Breast epithelium (tissue), 3 donors: ENCODE measurements at regions not wholly inside any gene's neighbourhood (a gene's known extent, or its start where the extent isn't known, plus 50 kb on each side); places are given as distances from the start of the nearest gene placed in this dataset.

Experiments
- CTCF ChIP-seq, 3 donors: fragments of 450-650 bp; IDR thresholded peaks; one replicate each; pipeline ENCODE4 v1.5.1; 2016 to 2017; ENCODE audit warnings: antibody characterized with exemption in 3 of 3, mild to moderate bottlenecking in 3 of 3, moderate library complexity in 3 of 3
- POLR2A ChIP-seq: fragments of 450-650 bp; IDR thresholded peaks from one replicate; pipeline ENCODE4 v1.6.1; 2016; ENCODE audit warnings: antibody characterized with exemption, mild to moderate bottlenecking, moderate library complexity
- POLR2AphosphoS5 ChIP-seq, 3 donors: sonication (generic); formaldehyde crosslinking; IDR thresholded peaks; one replicate each; pipeline ENCODE4 v1.6.1; 2017; ENCODE audit warnings: antibody characterized with exemption in 3 of 3

- no peak for TF ChIP-seq POLR2A
- TF ChIP-seq POLR2AphosphoS5 (IDR thresholded peaks at IDR 0.05) = no peak
- no peak for TF ChIP-seq CTCF (IDR thresholded peaks at IDR 0.05)
Measured at GRCh38 chr6:99810295-99810694, 183.7 kb downstream of the MCHR2 start.
